GM23338 (cell line): ENCODE measurements at regions not wholly inside any gene's neighbourhood (a gene's known extent, or its start where the extent isn't known, plus 50 kb on each side); places are given as distances from the start of the nearest gene placed in this dataset.

ENCODE experiments used
- ATAC-seq: fragments of 200-7000 bp; cut with Tn5 transposase; 3 replicates; pipeline ENCODE4 v1.9.1; 2020
- DNase-seq: peaks from one replicate; pipeline ENCODE4 v3.0.0-alpha.2; 2015; ENCODE audit warnings: low spot score
- H2AFZ ChIP-seq: fragments of 200-600 bp; sonication (generic); 2 replicates; pipeline ENCODE4 v1.8.0; 2016; ENCODE audit warnings: antibody characterized with exemption, mild to moderate bottlenecking, moderate library complexity
- H3F3A ChIP-seq: fragments of 200-600 bp; sonication (generic); replicated peaks from 2 replicates; pipeline ENCODE4 v1.8.0; 2017; ENCODE audit warnings: antibody characterized with exemption, mixed run types, low read depth
- H3K27ac ChIP-seq: fragments of 200-600 bp; sonication (generic); 2 replicates; pipeline ENCODE4 v1.6.1; 2016; ENCODE audit warnings: low read depth
- H3K27me3 ChIP-seq: fragments of 200-600 bp; sonication (generic); 2 replicates; pipeline ENCODE4 v1.8.0; 2016; ENCODE audit warnings: mild to moderate bottlenecking, mixed run types, moderate library complexity; ENCODE audit not compliant: insufficient read depth
- H3K36me3 ChIP-seq: fragments of 200-600 bp; sonication (generic); 2 replicates; pipeline ENCODE4 v1.8.0; 2016; ENCODE audit warnings: mild to moderate bottlenecking; ENCODE audit not compliant: insufficient read depth
- H3K4me1 ChIP-seq: fragments of 200-600 bp; sonication (generic); 2 replicates; pipeline ENCODE4 v1.8.0; 2016; ENCODE audit warnings: mild to moderate bottlenecking, moderate library complexity; ENCODE audit not compliant: insufficient read depth
- H3K4me2 ChIP-seq: fragments of 200-600 bp; sonication (generic); 2 replicates; pipeline ENCODE4 v1.7.1; 2017; ENCODE audit warnings: mixed run types
- H3K4me3 ChIP-seq: fragments of 200-600 bp; sonication (generic); 2 replicates; pipeline ENCODE4 v1.6.1; 2016; ENCODE audit warnings: mixed run types
- H3K79me2 ChIP-seq: fragments of 200-600 bp; sonication (generic); replicated peaks from 2 replicates; pipeline ENCODE4 v1.8.0; 2017; ENCODE audit warnings: mild to moderate bottlenecking; ENCODE audit not compliant: insufficient read depth
- H3K9me2 ChIP-seq: fragments of 200-600 bp; sonication (generic); 2 replicates; pipeline ENCODE4 v1.8.0; 2017; ENCODE audit not compliant: insufficient read depth
- H4K20me1 ChIP-seq: fragments of 200-600 bp; sonication (generic); replicated peaks from 2 replicates; pipeline ENCODE4 v1.8.0; 2017; ENCODE audit warnings: mild to moderate bottlenecking; ENCODE audit not compliant: insufficient read depth
- H3K27ac Mint-ChIP-seq: 2 replicates; pipeline ENCODE4 v1.8.0; 2020; ENCODE audit warnings: inconsistent platforms, mild to moderate bottlenecking, moderate library complexity, mixed read lengths
- H3K27me3 Mint-ChIP-seq: 3 replicates; pipeline ENCODE4 v1.8.0; 2022; ENCODE audit warnings: low read depth, mild to moderate bottlenecking, moderate library complexity, mixed read lengths, inconsistent platforms; ENCODE audit not compliant: insufficient read depth, poor library complexity
- H3K36me3 Mint-ChIP-seq: 3 replicates; pipeline ENCODE4 v1.8.0; 2021; ENCODE audit warnings: low read depth, mild to moderate bottlenecking, inconsistent platforms, moderate library complexity, mixed read lengths
- H3K4me1 Mint-ChIP-seq: 3 replicates; pipeline ENCODE4 v1.8.0; 2020; ENCODE audit warnings: mild to moderate bottlenecking, inconsistent platforms, mixed read lengths
- H3K4me3 Mint-ChIP-seq: 3 replicates; pipeline ENCODE4 v1.8.0; 2021; ENCODE audit warnings: moderate library complexity, mild to moderate bottlenecking, inconsistent platforms, mixed read lengths
- H3K9me3 Mint-ChIP-seq: 3 replicates; pipeline ENCODE4 v1.8.0; 2020; ENCODE audit warnings: moderate library complexity, mild to moderate bottlenecking, inconsistent platforms, mixed read lengths
- CREB1 ChIP-seq: fragments of 250-450 bp; sonication (Bioruptor Pico); IDR thresholded peaks from 2 replicates; pipeline ENCODE4 v1.5.0; 2020; ENCODE audit warnings: low read depth, mild to moderate bottlenecking, moderate library complexity
- CTCF ChIP-seq, 2 experiments: fragments of 200-600 bp in 1 of 2; sonication (generic) in 1 of 2; conservative IDR thresholded peaks; 2 replicates each; pipeline versions ENCODE4 v1.5.1 to v1.6.1; 2016 to 2017; ENCODE audit warnings: antibody characterized with exemption in 2 of 2, low read depth in 2 of 2, mild to moderate bottlenecking in 2 of 2, moderate library complexity in 1 of 2
- ETS1 ChIP-seq: IDR thresholded peaks from 2 replicates; pipeline ENCODE4 v1.6.1; 2016; ENCODE audit warnings: antibody characterized with exemption
- EZH2phosphoT487 ChIP-seq: fragments of 200-600 bp; sonication (generic); IDR thresholded peaks from one replicate; pipeline ENCODE4 v1.8.1; 2018; ENCODE audit warnings: antibody characterized with exemption; ENCODE audit not compliant: unreplicated experiment
- JUNB ChIP-seq: IDR thresholded peaks from one replicate; pipeline ENCODE4 v1.6.1; 2016; ENCODE audit warnings: antibody characterized with exemption; ENCODE audit not compliant: unreplicated experiment
- NANOG ChIP-seq: IDR thresholded peaks from 2 replicates; pipeline ENCODE4 v1.6.1; 2016; ENCODE audit warnings: antibody characterized with exemption, borderline replicate concordance
- POLR2AphosphoS5 ChIP-seq: IDR thresholded peaks from 2 replicates; pipeline ENCODE4 v1.6.1; 2016; ENCODE audit warnings: antibody characterized with exemption, low read depth
- REST ChIP-seq: IDR thresholded peaks from one replicate; pipeline ENCODE4 v1.6.1; 2018; ENCODE audit warnings: antibody characterized with exemption; ENCODE audit not compliant: unreplicated experiment
- STAT1 ChIP-seq: IDR thresholded peaks from one replicate; pipeline ENCODE4 v1.6.1; 2016; ENCODE audit warnings: antibody characterized with exemption; ENCODE audit not compliant: unreplicated experiment
- ZNF114 ChIP-seq: fragments of 250-450 bp; sonication (Bioruptor Pico); IDR thresholded peaks from 2 replicates; pipeline ENCODE4 v1.5.0; 2020; ENCODE audit warnings: mild to moderate bottlenecking, moderate library complexity
- ZNF331 ChIP-seq: fragments of 250-450 bp; sonication (Bioruptor Pico); IDR thresholded peaks from 2 replicates; pipeline ENCODE4 v1.5.0; 2020; ENCODE audit warnings: low read depth, mild to moderate bottlenecking, moderate library complexity
- ZNF462 ChIP-seq: fragments of 250-450 bp; sonication (Bioruptor Pico); IDR thresholded peaks from 2 replicates; pipeline ENCODE4 v1.5.0; 2020; ENCODE audit warnings: mild to moderate bottlenecking, moderate library complexity

GRCh38 chr3:27883266-27883665 lies 161.1 kb upstream of the EOMES start:
- no peak overlapping the region for H3K4me2 ChIP-seq
- H3K4me3 Mint-ChIP-seq: no peak overlapping the region

More at GRCh38 chr3:27883266-27883665, 161.1 kb upstream of the EOMES start:
- no peaks in the 10 kb centered on the region for H3K36me3 ChIP-seq
- Mint-ChIP-seq H3K4me1 (peaks cover 30% of the 10 kb centered on the region), H3K27ac (no peak overlapping the region), H3K36me3 (no peaks in the 10 kb centered on the region), H3K27me3 (peaks cover 5% of the 10 kb centered on the region), H3K9me3 (no peaks in the 10 kb centered on the region)
- peaks cover 35% of the 10 kb centered on the region for H3K4me1 ChIP-seq
- no peaks in the 10 kb centered on the region for H3K79me2 ChIP-seq
- H3K4me3 ChIP-seq: no peak overlapping the region
- ATAC-seq: no peak
- no peaks in the 10 kb centered on the region for H3F3A ChIP-seq
- H2AFZ ChIP-seq: no peak overlapping the region
- H3K9me2 ChIP-seq: no peaks in the 10 kb centered on the region
- TF ChIP-seq NANOG: no peak
- no peak for TF ChIP-seq ZNF114 (CRISPR knock-in tag)
- TF ChIP-seq ZNF462: no peak
- no peak for TF ChIP-seq STAT1
- TF ChIP-seq REST: no peak
- TF ChIP-seq JUNB: no peak
- TF ChIP-seq POLR2AphosphoS5: no peak
- TF ChIP-seq CREB1: no peak
- TF ChIP-seq CTCF (conservative IDR thresholded peaks at IDR 0.05; ENCODE audit: low read depth in 2 of 2): no peak
- no peak for TF ChIP-seq ZNF331
- TF ChIP-seq ETS1: no peak
- no peak for TF ChIP-seq EZH2phosphoT487
- DNase-seq: no peak
- H4K20me1 ChIP-seq: no peaks in the 10 kb centered on the region
- H3K27me3 ChIP-seq: no peaks in the 10 kb centered on the region
- no peak overlapping the region for H3K27ac ChIP-seq
